ENCODE measurements at regions not wholly inside any gene's neighbourhood (a gene's known extent, or its start where the extent isn't known, plus 50 kb on each side); places are given as distances from the start of the nearest gene placed in this dataset.
"Not testable (repeated sequence)": the region's sequence is repeated elsewhere in the genome, so short reads cannot be mapped to it uniquely, and the experiment has no call there.

GRCh38 chr2:111273007-111273406 is 152.3 kb downstream of the BCL2L11 start:
- in situ Hi-C loops (cut with MboI); H3K79me2 ChIP-seq (ENCODE audit: insufficient read depth); H3K4me1 ChIP-seq (ENCODE audit: insufficient read depth); H3K36me3 ChIP-seq (ENCODE audit: low read depth); H3K27me3 ChIP-seq (replicated peaks; ENCODE audit: insufficient read depth); DNase-seq; H3K9me3 ChIP-seq (ENCODE audit: low read depth); H3K4me2 ChIP-seq (ENCODE audit: unreplicated experiment); H3F3A ChIP-seq (ENCODE audit: insufficient read depth); H3K9me2 ChIP-seq (ENCODE audit: insufficient read depth); H3K27ac ChIP-seq; H2AFZ ChIP-seq; H3K9ac ChIP-seq; H4K20me1 ChIP-seq (ENCODE audit: insufficient read depth); H3K4me3 ChIP-seq: not testable (repeated sequence)
- 76 to 85% methylated on average over 3 of the region's 7 CpGs for WGBS, 2 experiments (ENCODE audit: low coverage in 1 of 2, low lambda C conversion rate in 2 of 2, missing lambda C conversion rate in 2 of 2)

GRCh38 chr2:111275047-111275853 is 154.5 kb downstream of the BCL2L11 start:
- H3K36me3 ChIP-seq (ENCODE audit: low read depth); H3K9ac ChIP-seq; H3K4me3 ChIP-seq; H3K4me2 ChIP-seq (ENCODE audit: unreplicated experiment); H3K27me3 ChIP-seq (replicated peaks; ENCODE audit: insufficient read depth); H3K27ac ChIP-seq; H3K79me2 ChIP-seq (ENCODE audit: insufficient read depth); in situ Hi-C loops (cut with MboI); H4K20me1 ChIP-seq (ENCODE audit: insufficient read depth); H3K4me1 ChIP-seq (ENCODE audit: insufficient read depth); DNase-seq; H3K9me3 ChIP-seq (ENCODE audit: low read depth); H3F3A ChIP-seq (ENCODE audit: insufficient read depth); H3K9me2 ChIP-seq (ENCODE audit: insufficient read depth); H2AFZ ChIP-seq: not testable (repeated sequence)
- WGBS, 2 experiments (ENCODE audit: low coverage in 1 of 2, low lambda C conversion rate in 2 of 2, missing lambda C conversion rate in 2 of 2): 55 to 64% methylated on average over 12 to 15 of the region's 15 CpGs

- H3K4me1 ChIP-seq (ENCODE audit: insufficient read depth); H3K9ac ChIP-seq; H3F3A ChIP-seq (ENCODE audit: insufficient read depth); H3K4me3 ChIP-seq; in situ Hi-C loops (cut with MboI); H3K9me3 ChIP-seq (ENCODE audit: low read depth); H2AFZ ChIP-seq; H3K9me2 ChIP-seq (ENCODE audit: insufficient read depth); H3K36me3 ChIP-seq (ENCODE audit: low read depth); H3K27ac ChIP-seq; H3K4me2 ChIP-seq (ENCODE audit: unreplicated experiment); H3K27me3 ChIP-seq (replicated peaks; ENCODE audit: insufficient read depth); H4K20me1 ChIP-seq (ENCODE audit: insufficient read depth); H3K79me2 ChIP-seq (ENCODE audit: insufficient read depth); DNase-seq: not testable (repeated sequence)
- WGBS, 2 experiments (ENCODE audit: low coverage in 1 of 2, low lambda C conversion rate in 2 of 2, missing lambda C conversion rate in 2 of 2): 96 to 100% methylated on average over 2 of the region's 3 CpGs
Observed at GRCh38 chr2:111275854-111276171, 155.1 kb downstream of the BCL2L11 start.

GRCh38 chr2:111278133-111278532 is 157.4 kb downstream of the BCL2L11 start:
- H3K79me2 ChIP-seq (ENCODE audit: insufficient read depth); DNase-seq; H4K20me1 ChIP-seq (ENCODE audit: insufficient read depth); H3K4me2 ChIP-seq (ENCODE audit: unreplicated experiment); H2AFZ ChIP-seq; H3K9ac ChIP-seq; H3K4me1 ChIP-seq (ENCODE audit: insufficient read depth); in situ Hi-C loops (cut with MboI); H3K9me3 ChIP-seq (ENCODE audit: low read depth); H3K36me3 ChIP-seq (ENCODE audit: low read depth); H3K27me3 ChIP-seq (replicated peaks; ENCODE audit: insufficient read depth); H3K9me2 ChIP-seq (ENCODE audit: insufficient read depth); H3K4me3 ChIP-seq; H3F3A ChIP-seq (ENCODE audit: insufficient read depth); H3K27ac ChIP-seq: not testable (repeated sequence)
- 73 to 76% methylated on average over 2 to 3 of the region's 3 CpGs for WGBS, 2 experiments (ENCODE audit: low coverage in 1 of 2, low lambda C conversion rate in 2 of 2, missing lambda C conversion rate in 2 of 2)

GRCh38 chr2:111280709-111281286 is 160.1 kb downstream of the BCL2L11 start:
- H4K20me1 ChIP-seq (ENCODE audit: insufficient read depth); H3K9me3 ChIP-seq (ENCODE audit: low read depth); H3K9me2 ChIP-seq (ENCODE audit: insufficient read depth); H3K27ac ChIP-seq; H3K36me3 ChIP-seq (ENCODE audit: low read depth); DNase-seq; in situ Hi-C loops (cut with MboI); H3K27me3 ChIP-seq (replicated peaks; ENCODE audit: insufficient read depth); H3K79me2 ChIP-seq (ENCODE audit: insufficient read depth); H3K4me3 ChIP-seq; H3K4me1 ChIP-seq (ENCODE audit: insufficient read depth); H2AFZ ChIP-seq; H3K4me2 ChIP-seq (ENCODE audit: unreplicated experiment); H3K9ac ChIP-seq; H3F3A ChIP-seq (ENCODE audit: insufficient read depth): not testable (repeated sequence)
- 75 to 88% methylated on average over 2 of the region's 6 CpGs for WGBS, 2 experiments (ENCODE audit: low coverage in 1 of 2, low lambda C conversion rate in 2 of 2, missing lambda C conversion rate in 2 of 2)

- H3K9me3 ChIP-seq (ENCODE audit: low read depth); H3K27me3 ChIP-seq (replicated peaks; ENCODE audit: insufficient read depth); H3K9me2 ChIP-seq (ENCODE audit: insufficient read depth); H3K4me3 ChIP-seq; H3K79me2 ChIP-seq (ENCODE audit: insufficient read depth); H4K20me1 ChIP-seq (ENCODE audit: insufficient read depth); H3K36me3 ChIP-seq (ENCODE audit: low read depth); H3K9ac ChIP-seq; in situ Hi-C loops (cut with MboI); H3K4me1 ChIP-seq (ENCODE audit: insufficient read depth); DNase-seq; H2AFZ ChIP-seq; H3K27ac ChIP-seq; H3F3A ChIP-seq (ENCODE audit: insufficient read depth); H3K4me2 ChIP-seq (ENCODE audit: unreplicated experiment): not testable (repeated sequence)
- WGBS, 2 experiments (ENCODE audit: low coverage in 1 of 2, low lambda C conversion rate in 2 of 2, missing lambda C conversion rate in 2 of 2): no CpG with 5 or more reads among the region's 5 CpGs
Observed at GRCh38 chr2:111282162-111282561, 161.4 kb downstream of the BCL2L11 start.

GRCh38 chr2:111287646-111288568 is 167.2 kb downstream of the BCL2L11 start:
- H3K4me1 ChIP-seq (ENCODE audit: insufficient read depth); H3K27ac ChIP-seq; H2AFZ ChIP-seq; H3K4me3 ChIP-seq; H3K9ac ChIP-seq; H3K9me2 ChIP-seq (ENCODE audit: insufficient read depth); in situ Hi-C loops (cut with MboI); H3F3A ChIP-seq (ENCODE audit: insufficient read depth); H3K27me3 ChIP-seq (replicated peaks; ENCODE audit: insufficient read depth); H4K20me1 ChIP-seq (ENCODE audit: insufficient read depth); H3K9me3 ChIP-seq (ENCODE audit: low read depth); H3K36me3 ChIP-seq (ENCODE audit: low read depth); H3K79me2 ChIP-seq (ENCODE audit: insufficient read depth); H3K4me2 ChIP-seq (ENCODE audit: unreplicated experiment); DNase-seq: not testable (repeated sequence)
- WGBS, 2 experiments (ENCODE audit: low coverage in 1 of 2, low lambda C conversion rate in 2 of 2, missing lambda C conversion rate in 2 of 2): 40 to 72% methylated on average over 2 to 6 of the region's 9 CpGs

Data from GM23248 (cell line).